Activated CD4-positive, alpha-beta T cell treated with anti-CD3 and anti-CD28 coated beads for 1 hour (primary cell): ENCODE measurements at regions not wholly inside any gene's neighbourhood (a gene's known extent, or its start where the extent isn't known, plus 50 kb on each side); places are given as distances from the start of the nearest gene placed in this dataset.

Source experiments
- DNase-seq: peaks from one replicate; pipeline ENCODE4 v3.0.0-alpha.2; 2020

DNA sequence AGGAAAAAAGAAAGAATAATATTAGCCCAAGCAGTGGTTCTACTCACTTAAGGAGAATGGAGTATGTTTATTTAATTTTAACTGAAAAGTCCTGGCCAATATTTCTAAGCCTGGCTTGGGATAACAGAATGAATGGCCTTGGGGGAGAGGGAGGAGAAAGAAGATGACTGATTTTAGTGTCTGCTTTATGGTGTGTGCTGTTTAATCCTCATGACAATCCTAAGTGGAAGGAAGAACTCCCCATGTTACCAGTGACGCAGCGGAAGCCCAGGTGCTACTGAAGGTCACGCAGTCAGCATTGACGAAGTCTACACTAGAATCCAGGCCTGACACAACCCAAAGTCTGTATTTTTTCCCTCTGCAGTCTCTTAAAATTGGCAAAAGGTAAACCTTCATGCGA is 50.5 kb downstream of the PALM2AKAP2 start:
- no peak for DNase-seq

DNA sequence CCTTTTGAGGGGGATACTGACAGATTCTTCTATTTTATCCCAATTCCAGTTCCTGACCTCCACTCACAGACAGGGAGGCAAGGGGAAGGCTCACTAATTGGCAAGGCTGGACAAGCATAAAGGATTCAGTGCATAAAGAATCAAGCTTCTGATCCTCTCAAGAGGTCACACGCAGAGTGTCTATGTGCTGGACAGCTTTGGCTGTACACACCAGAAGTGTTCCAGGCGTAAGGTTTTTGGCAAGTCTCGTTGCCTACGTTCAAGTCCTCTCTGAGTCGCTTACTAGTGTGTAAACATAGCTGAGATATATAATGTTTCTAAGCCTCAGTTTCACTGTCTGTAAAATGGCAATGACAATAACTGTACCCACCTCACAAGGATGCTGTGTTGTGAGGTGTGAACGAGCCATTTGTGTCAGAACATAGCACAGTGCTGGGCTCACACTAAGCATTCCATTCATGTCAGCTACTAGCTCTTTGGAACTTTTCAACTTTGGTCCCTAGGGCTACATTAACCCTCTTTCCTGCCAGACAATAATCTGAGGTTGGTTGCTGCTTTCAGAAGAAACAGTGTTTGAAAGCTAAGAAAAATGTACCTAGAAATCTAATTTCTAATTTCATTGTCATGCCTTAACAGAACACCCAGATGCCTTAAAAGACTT is 52.1 kb downstream of the PALM2AKAP2 start:
- DNase-seq: no peak

DNA sequence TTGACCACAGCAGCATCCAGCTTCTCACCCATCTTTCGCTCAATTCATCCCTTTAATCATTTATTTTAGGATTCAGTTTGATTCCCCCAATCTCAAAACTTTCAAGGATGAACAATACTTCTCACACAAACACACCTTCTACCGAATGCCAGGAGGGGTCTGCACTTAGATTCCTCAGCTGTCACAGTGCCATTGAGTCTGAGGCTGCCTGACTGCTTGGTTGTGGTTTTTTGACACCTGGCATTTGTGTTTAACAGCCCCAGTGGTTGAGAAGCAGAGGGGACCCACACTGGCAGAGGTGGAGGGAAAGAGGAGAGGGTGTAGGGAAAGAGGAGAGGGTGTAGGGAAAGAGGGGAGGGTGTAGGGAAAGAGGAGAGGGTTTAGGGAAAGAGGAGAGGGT is 54.9 kb downstream of the PALM2AKAP2 start:
- DNase-seq: no peak

DNA sequence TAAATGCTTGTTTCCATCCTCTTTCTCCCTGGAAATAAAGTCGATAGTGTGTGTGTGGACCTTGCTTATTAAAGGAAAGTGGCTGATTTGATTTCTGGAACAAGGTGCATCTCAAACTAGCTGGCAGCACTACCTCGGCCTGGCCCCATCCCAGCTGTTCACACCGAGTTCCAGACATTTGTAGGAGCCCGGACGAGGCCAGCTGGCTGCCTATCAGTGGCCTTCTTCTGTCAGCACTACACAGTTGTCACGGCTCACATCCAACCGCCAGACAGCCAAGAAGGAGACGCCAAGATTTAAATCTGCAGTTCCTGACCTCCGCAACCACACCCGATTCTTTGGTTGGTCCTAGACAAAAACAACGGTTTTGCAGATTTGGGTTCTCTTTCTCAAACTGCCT is 63.6 kb downstream of the PALM2AKAP2 start:
- no peak for DNase-seq

DNA sequence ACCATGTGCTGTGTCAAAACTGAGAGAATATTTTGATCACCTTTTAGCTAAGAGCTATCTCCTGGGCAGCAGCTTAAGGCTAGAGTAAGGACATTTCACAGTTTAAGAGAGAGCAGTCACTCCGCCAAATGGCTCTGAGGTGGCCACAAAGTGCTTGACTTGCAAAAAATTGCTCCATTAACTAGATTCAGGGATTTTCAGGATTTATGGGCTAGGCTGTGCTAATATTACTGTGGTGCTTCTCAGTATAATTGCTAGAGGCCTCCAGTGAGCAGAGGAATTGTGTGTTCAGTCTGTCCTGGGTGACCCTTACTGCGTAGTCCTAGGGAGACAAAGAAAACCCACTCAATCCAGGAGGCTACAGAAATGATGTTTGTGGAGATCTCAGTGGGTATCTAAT is 65.2 kb downstream of the PALM2AKAP2 start:
- DNase-seq: no peak

DNA sequence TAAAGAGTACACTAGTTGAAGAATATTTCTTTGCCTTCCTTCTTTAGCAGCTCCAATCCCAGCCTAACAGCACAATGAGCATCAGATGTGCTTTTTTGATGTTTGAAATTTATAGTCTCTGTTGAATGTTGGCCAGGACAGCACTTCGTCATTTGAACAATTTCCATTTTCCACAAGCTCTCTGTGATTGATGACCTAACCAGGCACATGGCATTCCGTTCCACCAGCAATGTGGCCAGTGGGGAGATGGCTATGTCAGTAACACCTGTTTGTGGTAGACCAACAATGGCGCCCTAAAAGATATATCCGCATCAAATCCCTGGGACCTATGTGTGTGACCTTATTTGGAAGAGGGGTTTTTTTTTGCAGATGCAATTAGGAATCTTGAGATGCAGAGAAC is 66.8 kb downstream of the PALM2AKAP2 start:
- DNase-seq: no peak

DNA sequence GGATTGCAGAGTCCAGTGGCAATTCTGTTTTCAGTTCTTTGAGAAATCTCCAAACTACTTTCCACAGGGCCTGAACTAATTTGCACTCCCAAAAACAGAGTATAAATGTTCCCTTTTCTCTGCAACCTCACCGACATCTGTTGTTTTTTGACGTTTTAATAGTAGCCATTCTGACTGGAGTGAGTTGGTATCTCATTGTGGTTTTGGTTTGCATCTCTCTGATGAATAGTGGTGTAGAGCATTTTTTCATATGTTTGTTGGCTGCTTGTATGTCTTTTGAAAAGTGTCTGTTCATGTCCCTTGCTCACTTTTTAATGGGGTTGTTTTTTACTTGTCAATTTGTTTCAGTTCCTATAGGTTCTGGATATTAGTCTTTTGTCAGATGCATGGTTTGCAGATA is 72.6 kb downstream of the PALM2AKAP2 start:
- no peak for DNase-seq

DNA sequence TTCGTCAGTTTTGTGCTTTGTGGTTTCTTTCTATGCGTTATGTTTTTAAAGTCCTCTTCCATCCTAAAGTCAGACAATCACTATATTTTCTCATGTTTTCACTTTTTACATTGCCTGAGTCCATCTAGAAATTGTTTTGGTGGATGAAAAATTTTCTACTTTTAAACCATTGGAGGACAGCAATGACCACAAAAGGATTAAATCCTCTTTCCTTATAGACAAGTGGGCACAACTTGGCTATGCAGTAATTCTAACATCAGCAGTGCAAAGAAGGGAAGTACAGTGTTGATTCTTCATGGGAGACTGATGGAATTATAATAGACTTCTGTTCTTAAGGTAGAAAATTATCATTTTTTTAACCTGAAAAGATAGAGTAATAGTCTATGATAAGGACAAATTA is 75.5 kb downstream of the PALM2AKAP2 start:
- DNase-seq: no peak

DNA sequence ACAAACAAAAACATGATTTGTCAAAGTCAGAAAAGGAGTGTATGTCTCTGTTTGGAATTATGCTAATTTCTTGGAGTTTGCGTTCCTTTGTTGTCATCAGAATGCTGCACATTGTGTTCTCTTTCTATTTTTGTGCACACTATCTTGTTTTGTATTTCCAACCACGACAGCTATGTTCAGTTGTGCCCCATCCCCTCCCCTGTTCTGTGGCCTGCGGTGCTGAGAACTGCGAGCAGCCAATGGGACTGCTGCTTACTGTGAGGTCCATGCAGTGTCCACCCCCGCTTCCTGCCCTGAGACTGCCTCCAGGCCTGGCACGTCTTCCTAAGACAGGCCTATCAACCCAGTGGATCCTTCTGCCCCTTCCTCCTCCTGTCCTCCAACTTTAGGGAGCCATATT is 76.8 kb downstream of the PALM2AKAP2 start:
- DNase-seq: no peak

DNA sequence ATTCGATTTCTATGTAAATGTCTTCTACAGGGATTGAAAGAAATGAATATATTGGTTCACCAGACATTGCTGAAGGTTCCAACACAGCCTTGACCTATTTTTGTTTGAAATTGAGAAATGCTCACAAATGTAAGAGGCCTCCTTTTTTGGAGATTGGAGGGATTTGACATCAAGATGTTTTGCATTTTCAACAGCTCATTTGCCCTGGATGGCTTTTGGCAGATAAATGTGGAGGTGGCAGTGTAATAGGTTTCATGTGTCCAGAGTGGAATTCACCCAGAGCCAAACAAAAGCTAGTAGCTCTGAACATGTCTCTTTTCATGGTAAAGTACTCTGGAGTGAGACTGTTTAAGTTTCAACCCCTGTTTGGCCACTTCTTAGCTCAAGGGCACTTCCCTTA is 77.3 kb downstream of the PALM2AKAP2 start:
- no peak for DNase-seq

DNA sequence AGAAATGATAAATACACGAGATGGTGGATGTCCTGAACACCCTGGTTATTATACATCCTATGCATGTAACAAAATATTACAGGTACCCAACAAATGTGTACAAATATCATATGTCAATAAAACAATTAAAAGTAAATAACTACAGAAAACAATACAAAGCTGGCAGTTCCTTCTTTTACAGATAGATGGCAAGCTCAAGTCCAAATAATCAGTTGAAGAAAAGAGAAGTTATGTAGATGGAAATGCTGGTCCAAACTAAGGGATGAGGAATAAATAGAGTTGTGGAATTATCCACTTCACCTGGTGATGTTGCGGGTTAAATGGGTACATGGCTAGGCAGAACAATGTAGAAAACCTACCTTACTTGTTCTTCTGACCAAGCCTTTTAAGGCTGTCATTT is 79.4 kb downstream of the PALM2AKAP2 start:
- no peak for DNase-seq

DNA sequence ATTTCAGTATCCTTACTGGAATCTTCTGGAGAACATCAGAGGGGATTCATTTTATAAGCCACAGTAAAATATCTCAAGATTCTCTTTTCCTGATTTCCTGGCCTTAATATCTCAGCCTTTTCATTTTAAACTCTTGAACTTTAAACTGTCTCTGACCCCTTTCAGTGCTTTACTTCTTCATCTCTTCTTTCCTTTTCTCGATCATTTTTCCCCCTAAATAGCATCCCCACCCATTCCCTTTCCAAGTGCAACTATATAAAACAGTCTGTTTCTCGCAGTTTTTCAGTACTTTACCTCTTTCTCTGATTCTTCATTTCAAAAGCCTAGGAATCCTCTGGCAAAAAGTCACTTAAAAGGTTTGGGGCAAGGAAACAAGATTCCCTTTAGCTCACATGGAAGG is 80.5 kb downstream of the PALM2AKAP2 start:
- no peak for DNase-seq

DNA sequence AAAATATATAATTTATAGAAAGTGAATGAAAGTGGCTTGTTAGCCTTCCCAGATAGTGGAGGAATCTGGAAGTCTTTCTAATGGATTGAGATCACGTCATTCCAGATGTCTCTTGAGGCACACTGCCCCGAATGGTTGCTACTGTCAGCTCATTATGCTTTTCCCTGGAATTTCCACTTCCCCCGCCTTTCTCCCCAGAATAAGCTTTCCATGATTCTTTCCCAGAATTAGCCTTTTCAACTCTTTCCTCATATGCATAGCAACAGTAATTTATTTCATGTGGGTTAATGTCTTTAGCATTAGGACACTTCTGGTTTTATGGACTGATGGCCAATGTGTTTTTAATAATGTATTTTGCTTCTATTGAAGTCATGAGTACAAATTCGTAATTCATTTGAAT is 81.5 kb downstream of the PALM2AKAP2 start:
- DNase-seq: no peak

DNA sequence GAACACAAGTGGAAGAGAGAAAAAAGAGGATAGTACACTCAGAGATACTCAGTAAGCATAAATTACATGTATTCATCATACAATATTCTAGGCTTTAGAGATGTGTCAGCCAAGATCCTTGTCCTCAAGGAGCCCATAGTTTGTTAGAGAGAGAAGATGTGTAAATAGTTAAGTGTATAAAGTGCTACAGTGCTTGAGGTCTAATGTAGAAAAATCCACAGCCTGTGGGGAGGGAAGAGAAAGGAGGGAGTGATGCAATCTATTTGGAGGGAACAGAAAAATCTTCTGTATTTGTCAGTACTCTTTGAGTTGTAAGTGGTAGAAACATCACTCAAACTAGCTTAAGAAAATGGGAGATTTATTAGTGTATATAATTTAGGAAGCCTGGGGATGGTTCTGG is 81.9 kb downstream of the PALM2AKAP2 start:
- no peak for DNase-seq

DNA sequence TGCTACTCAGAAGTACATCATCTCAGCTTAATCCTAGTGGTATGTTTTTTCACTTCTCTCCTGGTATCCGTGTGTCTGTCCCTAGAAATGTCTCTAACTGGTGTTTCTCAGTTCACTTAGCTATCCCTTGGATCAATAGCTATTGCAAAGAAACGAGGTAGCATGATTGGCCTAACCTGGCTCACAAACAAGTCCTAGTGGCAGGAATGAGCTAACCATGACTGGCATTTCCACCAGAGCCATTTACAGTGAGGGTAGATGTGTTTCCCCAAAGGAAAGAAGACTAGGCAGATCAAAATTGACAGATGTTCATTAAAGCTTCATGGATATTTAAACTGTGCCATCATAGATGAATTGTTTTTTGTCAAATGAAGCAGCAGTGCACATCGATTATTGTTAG is 82.5 kb downstream of the PALM2AKAP2 start:
- DNase-seq: no peak

DNA sequence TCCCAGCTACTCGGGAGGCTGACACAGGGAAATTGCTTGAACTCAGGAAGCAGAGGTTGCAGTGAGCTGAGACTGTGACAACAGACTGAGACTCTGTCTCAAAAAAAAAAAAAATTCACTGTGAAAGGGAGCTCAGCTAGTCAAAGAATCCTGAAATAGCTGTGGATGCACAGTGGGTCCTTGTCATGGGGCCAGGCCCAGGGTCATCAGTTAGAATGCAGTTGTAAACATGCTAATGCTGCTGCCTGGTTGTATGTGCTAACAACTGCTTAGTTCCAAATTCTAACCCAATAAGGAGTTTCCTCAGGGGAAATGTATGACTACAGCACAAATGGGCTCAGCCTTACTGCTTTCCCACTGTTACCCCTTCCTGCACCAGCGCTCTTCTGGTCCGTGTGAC is 84.0 kb downstream of the PALM2AKAP2 start:
- no peak for DNase-seq

DNA sequence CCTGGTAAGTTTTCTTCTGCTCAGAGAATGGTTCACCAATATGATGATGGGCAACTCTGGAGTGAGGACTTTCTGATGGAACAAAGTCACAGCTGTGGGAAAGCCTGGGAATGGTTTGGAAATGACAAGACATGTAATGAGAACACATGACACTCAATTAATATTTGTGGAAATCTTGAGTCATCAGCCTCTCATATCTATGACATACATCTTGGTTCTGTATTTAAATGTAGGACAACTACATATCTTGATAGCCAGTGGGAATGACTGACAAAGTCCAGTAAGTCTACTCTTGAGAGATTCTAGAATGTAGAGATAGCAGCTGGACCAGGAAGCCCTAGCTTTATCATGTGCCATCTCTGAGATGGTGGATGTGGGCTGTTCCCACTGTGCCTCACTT is 85.5 kb downstream of the PALM2AKAP2 start:
- DNase-seq: no peak

DNA sequence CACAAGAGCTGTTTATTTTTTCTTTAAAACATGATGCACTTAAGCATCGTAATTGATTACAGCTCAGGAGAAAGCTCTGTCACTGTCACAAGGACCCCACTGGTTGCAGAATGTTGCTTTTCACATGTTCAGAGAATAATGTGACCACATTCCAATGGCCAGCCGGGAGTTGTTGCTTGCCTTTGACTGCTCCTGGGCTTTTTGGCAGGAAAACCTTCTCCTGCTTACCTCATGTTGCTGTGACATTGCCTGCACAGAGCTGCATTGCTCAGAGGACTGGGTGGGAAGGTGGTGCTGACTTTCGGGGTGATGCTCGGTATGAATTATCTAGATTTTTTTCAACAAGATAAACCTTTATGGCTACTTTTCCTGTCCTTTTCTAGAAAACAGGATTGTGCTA is 88.2 kb downstream of the PALM2AKAP2 start:
- no peak for DNase-seq

DNA sequence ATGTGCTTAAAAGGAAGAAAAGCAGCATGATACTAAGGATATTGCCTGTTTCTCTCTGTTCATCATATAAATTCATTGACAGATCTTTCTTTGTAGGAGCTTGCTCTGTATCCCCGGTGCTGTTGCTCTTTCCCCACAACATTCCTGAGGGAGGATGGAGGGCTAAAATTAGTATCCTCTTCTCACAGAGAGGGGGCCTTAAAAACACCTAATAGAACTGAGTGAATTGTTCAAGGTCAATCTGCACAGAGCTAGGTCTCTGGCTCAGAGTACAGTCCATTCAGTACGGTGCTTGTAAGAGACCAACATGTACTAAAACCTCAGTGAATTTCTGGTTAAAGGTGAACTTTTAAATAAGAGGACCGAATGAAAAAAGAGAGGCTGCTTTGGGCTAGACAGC is 88.7 kb downstream of the PALM2AKAP2 start:
- no peak for DNase-seq

DNA sequence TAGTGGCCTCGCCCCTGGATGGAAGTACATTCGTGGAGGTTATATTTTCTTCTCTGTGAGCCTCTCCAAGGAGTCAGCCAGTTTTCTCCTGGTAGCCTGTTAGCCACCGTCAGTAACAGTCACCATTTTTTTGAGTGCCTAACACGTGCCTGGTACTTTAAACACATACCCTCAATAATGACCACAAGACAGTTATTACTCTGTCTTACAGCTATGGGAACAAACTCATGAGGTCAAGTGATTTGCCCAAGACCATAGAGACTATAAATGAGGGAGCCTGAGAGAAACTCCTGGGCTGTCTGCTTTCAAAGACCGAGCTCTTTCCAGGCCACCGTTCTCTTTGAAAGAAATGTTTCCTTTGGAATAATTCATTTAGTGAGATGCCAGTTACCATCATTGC is 90.4 kb downstream of the PALM2AKAP2 start:
- DNase-seq: no peak

DNA sequence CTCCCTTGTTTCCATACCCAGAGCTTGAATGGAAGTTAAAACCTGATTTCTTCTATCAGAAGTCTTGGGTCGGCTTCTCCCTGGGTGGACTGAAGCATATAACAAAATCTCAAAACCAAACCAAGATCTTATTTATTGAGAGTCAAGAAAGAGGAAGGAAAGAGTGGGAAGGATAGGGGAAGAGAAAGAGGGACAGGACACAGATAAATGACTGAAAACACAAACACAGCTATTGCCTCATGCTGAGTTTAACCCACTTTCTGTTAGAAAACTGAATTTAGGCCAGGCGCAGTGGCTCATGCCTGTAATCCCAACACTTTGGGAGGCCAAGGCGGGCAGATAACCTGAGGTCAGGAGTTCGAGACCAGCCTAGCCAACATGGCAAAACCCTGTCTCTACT is 92.9 kb downstream of the PALM2AKAP2 start:
- no peak for DNase-seq

DNA sequence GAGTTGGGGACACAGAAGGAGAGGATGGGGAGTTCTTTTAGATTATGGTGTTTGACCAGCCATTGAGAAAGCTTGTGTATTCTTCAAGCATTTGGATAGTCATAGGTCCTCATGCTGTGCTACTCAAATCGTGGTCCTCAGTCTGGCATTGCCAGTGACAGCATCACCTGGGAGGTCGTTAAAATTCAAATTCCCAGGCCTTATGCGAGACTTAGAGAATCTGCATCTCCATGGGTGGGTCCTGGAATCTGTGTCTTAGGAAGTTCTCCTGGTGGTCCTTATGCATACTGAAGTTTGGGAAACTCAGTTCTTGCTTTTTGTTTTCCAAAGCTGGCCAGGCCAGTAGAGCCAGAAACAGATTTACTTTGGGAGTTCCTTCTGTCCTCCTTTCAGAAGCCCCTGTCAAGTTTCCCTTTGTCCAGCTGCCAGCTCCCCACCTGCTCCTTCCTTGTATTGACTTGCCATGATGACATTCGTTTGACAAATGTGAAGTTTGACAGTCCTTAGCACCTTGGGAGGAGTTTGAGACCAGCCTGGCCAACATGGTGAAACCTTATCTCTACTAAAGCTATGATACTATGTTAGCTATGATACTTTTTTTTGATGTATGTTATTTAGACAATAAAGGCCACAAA is 95.6 kb downstream of the PALM2AKAP2 start:
- no peak for DNase-seq

DNA sequence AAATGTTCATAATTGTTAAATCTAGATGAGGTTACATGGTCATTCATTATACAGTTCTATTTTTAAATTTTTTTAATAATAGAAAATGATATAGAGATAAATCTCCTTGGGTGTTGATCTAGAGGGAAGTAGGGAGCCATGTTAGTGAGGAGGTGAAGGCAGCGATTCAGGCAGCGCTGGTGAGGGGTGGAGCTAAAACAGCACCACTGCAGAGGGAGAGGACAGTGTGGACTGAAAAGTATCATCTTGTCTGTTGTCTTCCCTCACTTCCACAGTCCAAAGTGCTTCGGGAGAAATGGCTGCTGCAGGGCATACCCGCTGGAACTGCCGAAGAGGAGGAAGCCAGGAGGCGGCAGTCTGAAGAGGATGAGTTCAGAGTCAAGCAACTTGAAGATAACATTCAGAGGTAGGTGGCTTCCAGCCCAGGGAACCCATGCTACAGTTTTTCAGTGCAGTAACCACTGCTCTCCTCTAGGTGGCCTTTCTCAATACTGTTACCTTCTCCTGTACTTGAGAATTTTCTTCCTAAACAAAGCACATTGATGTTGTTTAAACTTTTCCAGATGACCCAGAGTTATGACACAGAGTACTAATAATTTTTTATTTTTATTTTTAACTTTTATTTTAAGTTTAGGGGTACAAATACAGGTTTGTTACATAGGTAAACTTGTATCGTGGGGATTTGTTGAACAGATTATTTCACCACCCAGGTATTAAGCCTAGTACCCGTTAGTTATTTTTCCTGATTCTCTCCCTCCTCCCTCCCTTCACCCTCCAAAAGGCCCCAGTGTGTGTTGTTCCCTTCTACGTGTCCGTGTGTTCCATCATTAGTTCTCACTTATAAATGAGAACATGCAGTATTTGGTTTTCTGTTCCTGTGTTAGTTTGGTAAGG is 100.5 kb downstream of the PALM2AKAP2 start:
- DNase-seq: no peak

DNA sequence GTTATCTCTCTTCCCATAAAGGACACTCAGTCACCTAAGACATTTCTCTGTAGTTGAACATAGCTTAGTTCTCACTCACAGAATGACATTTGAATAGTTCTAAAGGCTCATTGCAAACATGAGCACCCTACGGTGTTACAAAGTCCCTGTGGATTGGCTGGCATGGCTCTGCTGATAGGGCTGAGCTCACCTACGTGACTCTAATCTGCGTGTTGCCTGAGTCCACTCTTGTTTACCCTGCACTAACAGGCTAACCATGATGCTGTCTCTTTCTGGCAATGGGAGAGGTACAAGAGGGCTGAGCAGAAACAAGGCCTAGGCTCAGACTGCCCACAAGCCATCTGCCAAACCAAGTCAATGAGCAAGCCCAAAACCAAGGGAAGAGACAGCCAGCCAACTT is 103.6 kb downstream of the PALM2AKAP2 start:
- DNase-seq: no peak
